ENCODE measurements at regions not wholly inside any gene's neighbourhood (a gene's known extent, or its start where the extent isn't known, plus 50 kb on each side); places are given as distances from the start of the nearest gene placed in this dataset.

DNA sequence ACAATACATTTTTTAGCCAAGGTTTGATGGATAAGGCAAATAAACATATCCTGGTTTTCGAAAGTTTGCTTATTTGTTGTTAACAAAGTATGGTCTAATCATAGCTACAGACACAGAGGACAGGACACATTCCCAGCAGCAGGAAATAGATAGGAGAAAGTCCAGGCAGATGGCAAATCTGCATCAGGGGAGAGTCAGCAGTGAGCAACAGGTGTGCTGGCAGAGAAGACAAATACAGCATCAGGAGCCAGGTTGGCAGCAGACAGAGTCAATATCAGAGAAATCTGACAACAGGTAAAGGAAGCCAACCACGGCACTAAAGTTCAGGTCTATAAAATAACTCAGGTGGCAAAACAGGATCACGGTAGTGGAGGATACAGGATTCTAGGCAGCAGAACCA is 210.7 kb upstream of the PTBP2 start:
- Histone ChIP-seq H3K27ac (ENCODE audit: control insufficient read depth, insufficient read depth, low read length) (no peak overlapping the region), H3K4me2 (ENCODE audit: control insufficient read depth, extremely low read depth, insufficient read depth, low read depth, low read length) (no peak overlapping the region), H3K9ac (ENCODE audit: control insufficient read depth, extremely low read depth, insufficient read depth, low read length) (no peak overlapping the region), H3K27me3 (ENCODE audit: control insufficient read depth, extremely low read depth, insufficient read depth, low read length) (no peaks in the 10 kb centered on the region), H2AFZ (ENCODE audit: control insufficient read depth, low read length) (no peak overlapping the region), H3K36me3 (ENCODE audit: control insufficient read depth in 2 of 2, extremely low read depth in 1 of 2, insufficient read depth in 2 of 2, low read length in 2 of 2) (no peaks in the 10 kb centered on the region), H3K9me3 (ENCODE audit: control insufficient read depth, low read depth, low read length) (no peaks in the 10 kb centered on the region), H3K4me1 (ENCODE audit: control insufficient read depth, extremely low read depth, insufficient read depth, low read length) (no peaks in the 10 kb centered on the region), H3K4me3 (ENCODE audit: control insufficient read depth in 2 of 3, extremely low read depth in 1 of 3, insufficient read depth in 2 of 3, low read depth in 1 of 3, low read length in 3 of 3) (no peak overlapping the region), H3K79me2 (ENCODE audit: control insufficient read depth, insufficient read depth, low read length) (no peaks in the 10 kb centered on the region), H3K9me1 (ENCODE audit: control insufficient read depth, extremely low read depth, insufficient read depth, low read length) (no peaks in the 10 kb centered on the region), H4K20me1 (ENCODE audit: control insufficient read depth, extremely low read depth, insufficient read depth, low read length) (no peaks in the 10 kb centered on the region)
- FAIRE-seq (no peak), DNase-seq (ENCODE audit: low read depth, low spot score) (no peak)
- dilution Hi-C loops (cut with MboI; ENCODE audit: extremely low pct_ligation_motif_present, low sequenced_read_pairs): no loop called here
- TF ChIP-seq, protein P1, sequence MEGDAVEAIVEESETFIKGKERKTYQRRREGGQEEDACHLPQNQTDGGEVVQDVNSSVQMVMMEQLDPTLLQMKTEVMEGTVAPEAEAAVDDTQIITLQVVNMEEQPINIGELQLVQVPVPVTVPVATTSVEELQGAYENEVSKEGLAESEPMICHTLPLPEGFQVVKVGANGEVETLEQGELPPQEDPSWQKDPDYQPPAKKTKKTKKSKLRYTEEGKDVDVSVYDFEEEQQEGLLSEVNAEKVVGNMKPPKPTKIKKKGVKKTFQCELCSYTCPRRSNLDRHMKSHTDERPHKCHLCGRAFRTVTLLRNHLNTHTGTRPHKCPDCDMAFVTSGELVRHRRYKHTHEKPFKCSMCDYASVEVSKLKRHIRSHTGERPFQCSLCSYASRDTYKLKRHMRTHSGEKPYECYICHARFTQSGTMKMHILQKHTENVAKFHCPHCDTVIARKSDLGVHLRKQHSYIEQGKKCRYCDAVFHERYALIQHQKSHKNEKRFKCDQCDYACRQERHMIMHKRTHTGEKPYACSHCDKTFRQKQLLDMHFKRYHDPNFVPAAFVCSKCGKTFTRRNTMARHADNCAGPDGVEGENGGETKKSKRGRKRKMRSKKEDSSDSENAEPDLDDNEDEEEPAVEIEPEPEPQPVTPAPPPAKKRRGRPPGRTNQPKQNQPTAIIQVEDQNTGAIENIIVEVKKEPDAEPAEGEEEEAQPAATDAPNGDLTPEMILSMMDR (optimal IDR thresholded peaks at IDR 0.05 in 1 of 3, IDR thresholded peaks at IDR 0.05 in 1 of 3, conservative IDR thresholded peaks at IDR 0.05 in 1 of 3; ENCODE audit: extremely low read depth in 1 of 3, insufficient read depth in 2 of 3, low read length in 3 of 3): no peak
- TF ChIP-seq EZH2 (IDR thresholded peaks at IDR 0.05; ENCODE audit: low read length): no peak

DNA sequence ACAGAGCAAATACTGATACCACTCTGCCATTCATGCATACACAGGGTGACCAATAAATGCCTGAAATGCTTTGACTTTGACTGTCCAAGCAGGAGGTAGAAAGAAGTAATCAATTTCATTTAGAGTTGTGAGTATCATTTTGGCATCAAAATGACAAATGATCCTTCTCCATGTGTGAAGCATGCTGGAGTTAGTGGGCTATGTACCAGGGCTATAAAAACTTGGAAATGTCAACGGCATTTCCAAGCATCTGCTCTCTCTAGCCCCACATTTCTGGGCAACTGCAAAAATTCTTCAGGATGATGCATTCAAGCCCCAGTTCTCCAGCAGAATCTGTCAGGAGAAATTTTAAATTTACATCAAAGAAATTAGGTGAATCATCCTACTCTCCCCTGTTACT is 208.4 kb upstream of the PTBP2 start:
- no peaks in the 10 kb centered on the region for H3K9me3 ChIP-seq (ENCODE audit: control insufficient read depth, low read depth, low read length)
- H3K27me3 ChIP-seq (ENCODE audit: control insufficient read depth, extremely low read depth, insufficient read depth, low read length): no peaks in the 10 kb centered on the region
- TF ChIP-seq, protein P1 (optimal IDR thresholded peaks at IDR 0.05 in 1 of 3, IDR thresholded peaks at IDR 0.05 in 1 of 3, conservative IDR thresholded peaks at IDR 0.05 in 1 of 3; ENCODE audit: extremely low read depth in 1 of 3, insufficient read depth in 2 of 3, low read length in 3 of 3): no peak
- no peak for TF ChIP-seq EZH2 (IDR thresholded peaks at IDR 0.05; ENCODE audit: low read length)
- no peaks in the 10 kb centered on the region for H3K9me1 ChIP-seq (ENCODE audit: control insufficient read depth, extremely low read depth, insufficient read depth, low read length)
- FAIRE-seq (no peak), DNase-seq (ENCODE audit: low read depth, low spot score) (no peak)
- no peak overlapping the region for H3K9ac ChIP-seq (ENCODE audit: control insufficient read depth, extremely low read depth, insufficient read depth, low read length)
- no peaks in the 10 kb centered on the region for H3K36me3 ChIP-seq (ENCODE audit: control insufficient read depth in 2 of 2, extremely low read depth in 1 of 2, insufficient read depth in 2 of 2, low read length in 2 of 2)
- H3K79me2 ChIP-seq (ENCODE audit: control insufficient read depth, insufficient read depth, low read length): no peaks in the 10 kb centered on the region
- H3K4me1 ChIP-seq (ENCODE audit: control insufficient read depth, extremely low read depth, insufficient read depth, low read length): no peaks in the 10 kb centered on the region
- no peak overlapping the region for H3K4me3 ChIP-seq (ENCODE audit: control insufficient read depth in 2 of 3, extremely low read depth in 1 of 3, insufficient read depth in 2 of 3, low read depth in 1 of 3, low read length in 3 of 3)
- no peak overlapping the region for H3K27ac ChIP-seq (ENCODE audit: control insufficient read depth, insufficient read depth, low read length)
- H3K4me2 ChIP-seq (ENCODE audit: control insufficient read depth, extremely low read depth, insufficient read depth, low read depth, low read length): no peak overlapping the region
- dilution Hi-C loops (cut with MboI; ENCODE audit: extremely low pct_ligation_motif_present, low sequenced_read_pairs): no loop called here
- no peak overlapping the region for H2AFZ ChIP-seq (ENCODE audit: control insufficient read depth, low read length)
- no peaks in the 10 kb centered on the region for H4K20me1 ChIP-seq (ENCODE audit: control insufficient read depth, extremely low read depth, insufficient read depth, low read length)

All from keratinocyte (primary cell).